Endothelial cell of umbilical vein (primary cell): ENCODE measurements at regions not wholly inside any gene's neighbourhood (a gene's known extent, or its start where the extent isn't known, plus 50 kb on each side); places are given as distances from the start of the nearest gene placed in this dataset.

Experiments used
- BruUV-seq: library from RNA; stranded (reverse); fragments of 400-500 nt; replicated peaks from 2 replicates; lab custom pipeline; 2021; lab: Mats Ljungman, UMichigan
- CTCF ChIA-PET: fragments of 300-600, 350-600 bp; sonication (Branson Sonifier 250); formaldehyde crosslinking; loops from one replicate; lab custom pipeline; 2021; ENCODE audit warnings: antibody characterized with exemption, inconsistent platforms; lab: Charles Lee
- POLR2A ChIA-PET: fragments of 300-600, 350-600 bp; sonication (Branson Sonifier 250); formaldehyde crosslinking; loops from one replicate; lab custom pipeline; 2021; ENCODE audit warnings: antibody characterized with exemption, inconsistent platforms; lab: Charles Lee
- DNase-seq: peaks from one replicate; pipeline ENCODE4 v3.0.0-alpha.2; 2011; ENCODE audit warnings: low read depth, low spot score
- FAIRE-seq: peaks from 2 replicates; lab custom pipeline; 2011; peaks lifted over from hg19 to GRCh38; lab: Jason Lieb, UNC
- H2AFZ ChIP-seq: 2 replicates; pipeline ENCODE4 v1.6.0; 2012; ENCODE audit warnings: low read depth, low read length, control low read depth, inconsistent platforms
- H3K27ac ChIP-seq: 2 replicates; pipeline ENCODE4 v1.5.1; 2011; ENCODE audit warnings: low read depth, mild to moderate bottlenecking, control low read depth, low read length, moderate library complexity; ENCODE audit not compliant: insufficient read depth
- H3K27me3 ChIP-seq, 2 experiments: 2 replicates each; pipeline versions ENCODE4 v1.6.0 to v1.6.1; 2011; ENCODE audit warnings: low read length in 2 of 2, mixed read lengths in 1 of 2; ENCODE audit not compliant: control insufficient read depth in 2 of 2, insufficient read depth in 2 of 2
- H3K36me3 ChIP-seq, 2 experiments: 2 replicates in 1 of 2; 3 replicates in 1 of 2; pipeline ENCODE4 v1.5.1; 2011; ENCODE audit warnings: low read length in 2 of 2, mild to moderate bottlenecking in 1 of 2, moderate library complexity in 1 of 2; ENCODE audit not compliant: control insufficient read depth in 2 of 2, insufficient read depth in 2 of 2; ENCODE audit errors: extremely low read depth in 1 of 2
- H3K4me1 ChIP-seq: 3 replicates; pipeline ENCODE4 v1.5.1; 2011; ENCODE audit warnings: mild to moderate bottlenecking, low read length; ENCODE audit not compliant: control insufficient read depth, insufficient read depth; ENCODE audit errors: extremely low read depth
- H3K4me2 ChIP-seq: 2 replicates; pipeline ENCODE4 v1.6.1; 2011; ENCODE audit warnings: low read length, control low read depth, mixed read lengths; ENCODE audit not compliant: insufficient read depth
- H3K4me3 ChIP-seq, 3 experiments: fragments of 200-600 bp in 1 of 3; sonication (generic), shearing (Covaris generic) in 1 of 3; replicated peaks in 1 of 3; 2 replicates each; pipeline ENCODE4 v1.5.1; 2011 to 2016; ENCODE audit warnings: control low read depth in 3 of 3, low read length in 3 of 3, mild to moderate bottlenecking in 2 of 3, inconsistent platforms in 1 of 3, low read depth in 1 of 3, moderate library complexity in 1 of 3; ENCODE audit not compliant: insufficient read depth in 1 of 3
- H3K79me2 ChIP-seq: 2 replicates; pipeline ENCODE4 v1.6.0; 2012; ENCODE audit warnings: low read length, inconsistent platforms; ENCODE audit not compliant: control insufficient read depth, insufficient read depth
- H3K9ac ChIP-seq: replicated peaks from 2 replicates; pipeline ENCODE3; 2011; ENCODE audit warnings: low read length, control low read depth; ENCODE audit not compliant: insufficient read depth; ENCODE audit errors: extremely low read depth
- H3K9me1 ChIP-seq: replicated peaks from 3 replicates; pipeline ENCODE4 v1.6.0; 2011; ENCODE audit warnings: mild to moderate bottlenecking, low read length; ENCODE audit not compliant: control insufficient read depth, insufficient read depth; ENCODE audit errors: extremely low read depth
- H3K9me3 ChIP-seq: replicated peaks from 2 replicates; pipeline ENCODE4 v1.5.1; 2012; ENCODE audit warnings: low read length, inconsistent platforms; ENCODE audit not compliant: control insufficient read depth, insufficient read depth
- H4K20me1 ChIP-seq: replicated peaks from 2 replicates; pipeline ENCODE3; 2011; ENCODE audit warnings: mild to moderate bottlenecking, low read length; ENCODE audit not compliant: control insufficient read depth, insufficient read depth; ENCODE audit errors: extremely low read depth
- FOS ChIP-seq: IDR thresholded peaks from 2 replicates; pipeline ENCODE4 v1.6.1; 2011; ENCODE audit warnings: mild to moderate bottlenecking, low read length, moderate library complexity, borderline replicate concordance; ENCODE audit not compliant: insufficient read depth
- JUN ChIP-seq: IDR thresholded peaks from 2 replicates; pipeline ENCODE4 v1.6.1; 2011; ENCODE audit warnings: borderline replicate concordance, low read depth; ENCODE audit not compliant: insufficient read length, insufficient read depth
- MAX ChIP-seq: IDR thresholded peaks from 2 replicates; pipeline ENCODE4 v1.6.1; 2011; ENCODE audit not compliant: insufficient read depth, insufficient read length
- MYC ChIP-seq: IDR thresholded peaks from one replicate; pipeline ENCODE4 v1.6.1; 2011; ENCODE audit warnings: mild to moderate bottlenecking, low read depth, low read length
- POLR2A ChIP-seq: IDR thresholded peaks from 2 replicates; pipeline ENCODE4 v1.6.1; 2012; ENCODE audit warnings: low read depth, mild to moderate bottlenecking, control low read depth, low read length
- POLR2AphosphoS5 ChIP-seq: IDR thresholded peaks from 2 replicates; pipeline ENCODE4 v1.6.1; 2012; ENCODE audit warnings: low read depth, mild to moderate bottlenecking, control low read depth, low read length, moderate library complexity; ENCODE audit not compliant: insufficient read depth
- dilution Hi-C: fragments of 300-500 bp; cut with MboI; formaldehyde crosslinking; loops from one replicate; pipeline ENCODE4 v1.15.0; 2019; ENCODE audit warnings: low sequenced_read_pairs; ENCODE audit not compliant: extremely low pct_ligation_motif_present
- intact Hi-C: fragments of 100-400 bp; cut with micrococcal nuclease; formaldehyde crosslinking; loops from one replicate; pipeline ENCODE4 v1.10.0; 2022

- intact Hi-C loops (no loop called here), dilution Hi-C loops (no loop called here)
- CTCF ChIA-PET = no interaction called here
- Histone ChIP-seq H3K36me3 (no peaks in the 10 kb centered on the region), H4K20me1 (no peaks in the 10 kb centered on the region), H3K79me2 (no peaks in the 10 kb centered on the region), H3K4me1 (no peaks in the 10 kb centered on the region), H3K4me2 (no peak overlapping the region), H3K9me3 (peaks cover 5% of the 10 kb centered on the region), H2AFZ (no peak overlapping the region), H3K27ac (no peak overlapping the region), H3K9ac (no peak overlapping the region), H3K9me1 (no peaks in the 10 kb centered on the region), H3K4me3 (no peak overlapping the region), H3K27me3 (no peaks in the 10 kb centered on the region)
- BruUV-seq = no TSS peak
- TF ChIP-seq POLR2AphosphoS5 (no peak), POLR2A (no peak)
- DNase-seq = no peak
- FAIRE-seq = no peak
- POLR2A ChIA-PET = no interaction called here
Observed at GRCh38 chr12:131253376-131254026, 299.8 kb downstream of the ADGRD1 start.

- no TSS peak for BruUV-seq
- no peak for TF ChIP-seq MYC
- TF ChIP-seq JUN = no peak
- no peak for TF ChIP-seq FOS
- TF ChIP-seq MAX = no peak
- Histone ChIP-seq H3K4me2 (no peak overlapping the region), H3K9ac (no peak overlapping the region), H3K27me3 (no peaks in the 10 kb centered on the region), H3K27ac (no peak overlapping the region), H3K4me1 (no peaks in the 10 kb centered on the region), H3K9me3 (peaks cover 5% of the 10 kb centered on the region), H2AFZ (no peak overlapping the region), H4K20me1 (no peaks in the 10 kb centered on the region), H3K36me3 (no peaks in the 10 kb centered on the region), H3K79me2 (no peaks in the 10 kb centered on the region), H3K9me1 (no peaks in the 10 kb centered on the region), H3K4me3 (no peak overlapping the region)
- intact Hi-C loops = no loop called here
- FAIRE-seq (no peak), DNase-seq (no peak)
- POLR2A ChIA-PET = no interaction called here
- dilution Hi-C loops = no loop called here
- CTCF ChIA-PET = interaction anchor here (1.0 kb wide), 1 partner anchor 81 kb away, joined by 3 read pairs; no protein-coding TSS in a partner anchor
Observed at GRCh38 chr12:131254374-131254773, 300.7 kb downstream of the ADGRD1 start.
